Sigmoid colon (tissue), 6 donors: ENCODE measurements at regions not wholly inside any gene's neighbourhood (a gene's known extent, or its start where the extent isn't known, plus 50 kb on each side); places are given as distances from the start of the nearest gene placed in this dataset.

Source experiments
- DNase-seq: peaks from one replicate; pipeline ENCODE4 v3.0.0-alpha.2; 2019
- H3K27ac ChIP-seq, 4 donors: fragments of 200-600 bp; sonication (generic); one replicate each; pipeline ENCODE4 v1.5.1; 2016 to 2019; ENCODE audit warnings: mild to moderate bottlenecking in 1 of 4
- H3K27me3 ChIP-seq, 3 donors: fragments of 200-600 bp; sonication (generic); one replicate each; pipeline ENCODE4 v1.5.1; 2019; ENCODE audit warnings: mild to moderate bottlenecking in 1 of 3
- H3K36me3 ChIP-seq, 4 donors: fragments of 200-600 bp; sonication (generic); one replicate each; pipeline ENCODE4 v1.5.1; 2016 to 2019
- H3K4me1 ChIP-seq, 4 donors: fragments of 200-600 bp; sonication (generic); one replicate each; pipeline ENCODE4 v1.5.1; 2017 to 2019
- H3K4me3 ChIP-seq, 4 donors: fragments of 200-600 bp; sonication (generic); one replicate each; pipeline ENCODE4 v1.5.1; 2017 to 2019; ENCODE audit warnings: mild to moderate bottlenecking in 2 of 4, moderate library complexity in 1 of 4
- H3K9me3 ChIP-seq, 4 donors: fragments of 200-600 bp in 3 of 4; sonication (generic) in 3 of 4; one replicate each; pipeline versions ENCODE4 v1.5.1 to v1.6.1; 2013 to 2019
- EP300 ChIP-seq, 4 donors: sonication (generic); formaldehyde crosslinking; IDR thresholded peaks; one replicate each; pipeline ENCODE4 v1.6.1; 2017; ENCODE audit warnings: antibody characterized with exemption in 4 of 4
- POLR2A ChIP-seq, 2 donors: fragments of 450-650 bp; IDR thresholded peaks; one replicate each; pipeline ENCODE4 v1.6.1; 2016; ENCODE audit warnings: antibody characterized with exemption in 2 of 2, mild to moderate bottlenecking in 2 of 2, moderate library complexity in 2 of 2
- POLR2AphosphoS5 ChIP-seq, 4 donors: sonication (generic); formaldehyde crosslinking; IDR thresholded peaks; one replicate each; pipeline ENCODE4 v1.6.1; 2017; ENCODE audit warnings: antibody characterized with exemption in 4 of 4
- WGBS, 2 donors: extraction: QIAGEN DNeasy Blood & Tissue Kit; methylation state at CpG; one replicate each; pipeline ENCODE4 v1.1.7; 2013; 5-methylcytosine and 5-hydroxymethylcytosine counted together
- intact Hi-C: fragments of 100-400 bp; cut with DNase I; formaldehyde crosslinking; loops from one replicate; pipeline ENCODE4 v1.15.1; 2023
- TF ChIP-seq, protein P1 (sequence below), 4 experiments: fragments of 450-650 bp in 3 of 4; fragments of 200-600 bp in 1 of 4; IDR thresholded peaks; one replicate each; pipeline ENCODE4 v1.5.1; 2016 to 2019; ENCODE audit warnings: antibody characterized with exemption in 4 of 4, mild to moderate bottlenecking in 3 of 4, moderate library complexity in 2 of 4
- donor health status: healthy with polysubstance abuse.
- donor health status: healthy.

GRCh38 chr15:79678032-79678701, 218.6 kb downstream of the MTHFS start:
- no peak overlapping the region for H3K4me3 ChIP-seq
- TF ChIP-seq POLR2AphosphoS5 (IDR thresholded peaks at IDR 0.05): no peak
- TF ChIP-seq, protein P1, sequence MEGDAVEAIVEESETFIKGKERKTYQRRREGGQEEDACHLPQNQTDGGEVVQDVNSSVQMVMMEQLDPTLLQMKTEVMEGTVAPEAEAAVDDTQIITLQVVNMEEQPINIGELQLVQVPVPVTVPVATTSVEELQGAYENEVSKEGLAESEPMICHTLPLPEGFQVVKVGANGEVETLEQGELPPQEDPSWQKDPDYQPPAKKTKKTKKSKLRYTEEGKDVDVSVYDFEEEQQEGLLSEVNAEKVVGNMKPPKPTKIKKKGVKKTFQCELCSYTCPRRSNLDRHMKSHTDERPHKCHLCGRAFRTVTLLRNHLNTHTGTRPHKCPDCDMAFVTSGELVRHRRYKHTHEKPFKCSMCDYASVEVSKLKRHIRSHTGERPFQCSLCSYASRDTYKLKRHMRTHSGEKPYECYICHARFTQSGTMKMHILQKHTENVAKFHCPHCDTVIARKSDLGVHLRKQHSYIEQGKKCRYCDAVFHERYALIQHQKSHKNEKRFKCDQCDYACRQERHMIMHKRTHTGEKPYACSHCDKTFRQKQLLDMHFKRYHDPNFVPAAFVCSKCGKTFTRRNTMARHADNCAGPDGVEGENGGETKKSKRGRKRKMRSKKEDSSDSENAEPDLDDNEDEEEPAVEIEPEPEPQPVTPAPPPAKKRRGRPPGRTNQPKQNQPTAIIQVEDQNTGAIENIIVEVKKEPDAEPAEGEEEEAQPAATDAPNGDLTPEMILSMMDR (IDR thresholded peaks at IDR 0.05): no peak
- no peak for TF ChIP-seq EP300 (IDR thresholded peaks at IDR 0.05)
- no peak for TF ChIP-seq POLR2A (IDR thresholded peaks at IDR 0.05)
- H3K9me3 ChIP-seq: no peaks in the 10 kb centered on the region
- H3K27ac ChIP-seq: no peak overlapping the region
- H3K27me3 ChIP-seq: peaks cover 0 to 3% (median 0%) of the 10 kb centered on the region in 3 donors
- peaks cover 0 to 15% (median 9%) of the 10 kb centered on the region in 4 donors for H3K4me1 ChIP-seq
- no peak for DNase-seq
- intact Hi-C loops: no loop called here
- H3K36me3 ChIP-seq: no peaks in the 10 kb centered on the region
- 73 to 87% methylated on average over 1 of the region's 1 CpG for WGBS, 2 donors

DNA sequence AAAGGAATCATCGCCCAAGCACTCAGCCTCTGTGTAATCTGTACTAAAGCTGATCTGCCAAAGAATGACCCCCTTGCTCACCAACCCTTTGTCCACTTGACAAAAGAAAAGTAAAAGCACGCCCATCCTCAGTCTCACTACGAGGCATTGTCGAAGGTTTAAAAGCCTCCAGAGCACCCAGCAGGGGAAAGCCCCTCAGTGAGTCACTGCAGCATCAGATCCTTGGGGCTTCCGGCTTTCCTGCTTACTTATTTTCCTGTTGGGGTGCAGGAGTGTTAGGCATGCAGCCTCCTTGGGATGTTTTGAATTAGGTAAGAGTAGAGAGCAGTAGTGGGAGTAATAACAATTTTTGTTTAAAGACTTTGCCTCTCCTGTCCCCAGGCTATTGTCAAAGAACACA, 216.1 kb downstream of the MTHFS start:
- 58 to 71% methylated on average over 5 of the region's 5 CpGs for WGBS, 2 donors
- H3K4me1 ChIP-seq: peaks cover 0 to 16% (median 10%) of the 10 kb centered on the region in 4 donors
- no peaks in the 10 kb centered on the region for H3K36me3 ChIP-seq
- intact Hi-C loops: no loop called here
- no peaks in the 10 kb centered on the region for H3K9me3 ChIP-seq
- TF ChIP-seq POLR2AphosphoS5 (IDR thresholded peaks at IDR 0.05): no peak
- no peak for TF ChIP-seq POLR2A (IDR thresholded peaks at IDR 0.05)
- TF ChIP-seq, protein P1 (IDR thresholded peaks at IDR 0.05): no peak
- TF ChIP-seq EP300 (IDR thresholded peaks at IDR 0.05): no peak
- no peaks in the 10 kb centered on the region for H3K27me3 ChIP-seq
- H3K4me3 ChIP-seq: no peak overlapping the region
- no peak for DNase-seq
- no peak overlapping the region for H3K27ac ChIP-seq

DNA sequence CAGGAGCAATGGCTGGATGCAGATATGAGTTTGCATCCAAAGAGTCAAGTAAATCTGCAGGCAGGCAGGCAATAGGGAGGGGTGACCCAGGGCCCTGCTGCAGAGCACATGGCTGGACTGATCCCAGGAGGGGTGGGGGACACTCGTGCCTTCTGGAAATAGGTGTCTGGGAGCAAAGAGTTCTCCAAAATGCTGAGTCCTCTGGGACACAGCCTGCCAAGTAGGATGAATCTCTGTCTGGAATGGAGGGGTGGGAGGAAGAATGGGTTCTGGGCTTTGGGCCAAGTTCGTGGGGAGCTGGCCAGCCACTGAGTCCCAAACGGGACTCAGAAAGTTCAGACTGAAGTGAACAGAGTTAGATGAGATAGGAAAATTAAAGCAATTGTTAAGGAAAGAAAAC, 214.5 kb downstream of the MTHFS start:
- no peak for DNase-seq
- Histone ChIP-seq H3K27ac (peak overlapping the region in 1 of 4 donors; percentile 37), H3K4me1 (peaks cover 0 to 16% (median 10%) of the 10 kb centered on the region in 4 donors), H3K27me3 (no peaks in the 10 kb centered on the region), H3K36me3 (no peaks in the 10 kb centered on the region), H3K9me3 (no peaks in the 10 kb centered on the region), H3K4me3 (no peak overlapping the region)
- whole genome bisulfite sequencing, 2 donors: 24 to 37% methylated on average over 3 of the region's 3 CpGs
- TF ChIP-seq, protein P1 (IDR thresholded peaks at IDR 0.05): no peak
- TF ChIP-seq POLR2A (IDR thresholded peaks at IDR 0.05) (no peak), POLR2AphosphoS5 (IDR thresholded peaks at IDR 0.05) (no peak), EP300 (IDR thresholded peaks at IDR 0.05) (no peak)
- intact Hi-C loops: no loop called here

- peaks cover 0 to 16% (median 10%) of the 10 kb centered on the region in 4 donors for H3K4me1 ChIP-seq
- intact Hi-C loops: no loop called here
- WGBS, 2 donors: 79 to 81% methylated on average over 4 of the region's 4 CpGs
- DNase-seq: no peak
- H3K27ac ChIP-seq: peak overlapping the region in 1 of 4 donors; percentile 37
- H3K27me3 ChIP-seq: no peaks in the 10 kb centered on the region
- no peak for TF ChIP-seq EP300 (IDR thresholded peaks at IDR 0.05)
- no peak for TF ChIP-seq POLR2AphosphoS5 (IDR thresholded peaks at IDR 0.05)
- TF ChIP-seq, protein P1 (IDR thresholded peaks at IDR 0.05): no peak
- no peak for TF ChIP-seq POLR2A (IDR thresholded peaks at IDR 0.05)
- H3K4me3 ChIP-seq: no peak overlapping the region
- no peaks in the 10 kb centered on the region for H3K36me3 ChIP-seq
- no peaks in the 10 kb centered on the region for H3K9me3 ChIP-seq
Measured at GRCh38 chr15:79682851-79683288, 213.9 kb downstream of the MTHFS start.
